ENCODE measurements at regions not wholly inside any gene's neighbourhood (a gene's known extent, or its start where the extent isn't known, plus 50 kb on each side); places are given as distances from the start of the nearest gene placed in this dataset.
"Not testable (repeated sequence)": the region's sequence is repeated elsewhere in the genome, so short reads cannot be mapped to it uniquely, and the experiment has no call there.

DNA sequence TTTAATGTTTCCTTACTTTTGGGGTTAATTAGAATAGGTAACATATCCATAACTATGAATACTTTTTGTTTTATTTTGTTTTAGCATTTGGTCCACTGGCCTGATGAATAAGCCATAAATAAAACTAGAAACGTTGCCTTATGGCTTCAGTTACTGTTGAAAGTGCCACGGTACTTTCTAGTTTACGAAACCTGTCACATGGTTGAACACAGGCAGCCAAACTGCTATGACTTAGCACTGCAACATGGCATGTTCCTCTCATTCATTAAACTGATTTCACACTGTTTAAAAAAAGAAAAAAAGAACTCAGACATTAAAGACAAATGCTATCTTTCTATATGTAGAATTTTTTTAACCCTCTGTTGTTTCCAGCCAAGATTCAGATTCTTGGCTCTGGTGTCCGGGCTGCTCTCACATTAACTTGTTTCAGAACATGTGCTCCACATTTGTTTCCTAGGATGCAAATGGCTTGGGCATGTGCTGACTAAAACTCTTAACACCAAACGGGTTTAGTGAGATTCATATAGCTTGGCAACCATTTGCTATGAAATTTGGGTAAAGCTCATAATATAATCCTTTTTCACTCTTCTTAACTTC lies 323.9 kb upstream of the RND3 start:
- TF ChIP-seq CTCF (IDR thresholded peaks at IDR 0.05; ENCODE audit: low read depth, low read length): no peak

DNA sequence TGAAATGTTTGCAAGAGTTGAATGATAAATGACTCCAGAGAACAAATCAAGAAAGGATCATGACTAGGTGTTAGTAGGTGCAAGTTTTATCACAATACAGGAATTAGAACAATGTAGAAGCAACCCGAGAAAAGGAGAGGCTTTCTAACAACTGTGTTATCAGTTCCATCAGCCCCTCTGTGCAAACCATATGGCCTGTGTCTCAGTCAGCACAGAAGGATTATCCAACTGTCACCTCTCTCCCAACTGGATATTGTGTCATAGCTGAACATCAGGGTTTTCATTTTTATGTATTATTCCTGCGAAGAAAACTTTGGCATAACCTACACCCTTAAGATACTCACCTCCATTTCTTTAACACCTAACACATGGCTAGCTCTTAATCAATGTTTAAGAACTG lies 321.6 kb upstream of the RND3 start:
- no peak for DNase-seq (ENCODE audit: extremely low read depth, low read depth)
- TF ChIP-seq CTCF (IDR thresholded peaks at IDR 0.05; ENCODE audit: low read depth, low read length): no peak

More for the DNA sequence above, 323.9 kb upstream of the RND3 start:
- DNase-seq (ENCODE audit: extremely low read depth, low read depth): no peak

- no peak for TF ChIP-seq CTCF (IDR thresholded peaks at IDR 0.05; ENCODE audit: low read depth, low read length)
- no peak for DNase-seq (ENCODE audit: extremely low read depth, low read depth)
Measured at GRCh38 chr2:150806336-150806735, 318.9 kb upstream of the RND3 start.

- no peak for TF ChIP-seq CTCF (IDR thresholded peaks at IDR 0.05; ENCODE audit: low read depth, low read length)
- DNase-seq (ENCODE audit: extremely low read depth, low read depth): no peak
Measured at GRCh38 chr2:150803689-150804398, 316.4 kb upstream of the RND3 start.

DNA sequence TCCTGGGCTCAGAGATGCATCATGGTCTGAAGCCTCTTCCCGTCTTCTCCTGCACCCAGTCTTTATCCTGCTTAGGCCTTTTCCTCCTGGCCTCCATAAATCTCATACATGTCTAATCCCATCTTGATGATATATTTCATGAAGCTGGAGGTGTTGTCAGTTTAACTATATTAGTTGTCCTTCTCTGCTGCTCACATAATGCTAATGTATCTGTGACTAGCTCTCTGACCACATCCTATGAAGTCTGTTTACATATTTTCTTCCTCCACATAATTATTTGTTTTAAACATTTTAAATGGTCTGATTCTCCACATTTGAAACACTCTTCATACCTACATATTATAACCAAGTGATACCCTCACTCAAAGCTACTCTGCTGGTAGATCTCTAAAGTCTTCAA lies 315.2 kb upstream of the RND3 start:
- DNase-seq (ENCODE audit: extremely low read depth, low read depth): no peak
- TF ChIP-seq CTCF (IDR thresholded peaks at IDR 0.05; ENCODE audit: low read depth, low read length): no peak

DNA sequence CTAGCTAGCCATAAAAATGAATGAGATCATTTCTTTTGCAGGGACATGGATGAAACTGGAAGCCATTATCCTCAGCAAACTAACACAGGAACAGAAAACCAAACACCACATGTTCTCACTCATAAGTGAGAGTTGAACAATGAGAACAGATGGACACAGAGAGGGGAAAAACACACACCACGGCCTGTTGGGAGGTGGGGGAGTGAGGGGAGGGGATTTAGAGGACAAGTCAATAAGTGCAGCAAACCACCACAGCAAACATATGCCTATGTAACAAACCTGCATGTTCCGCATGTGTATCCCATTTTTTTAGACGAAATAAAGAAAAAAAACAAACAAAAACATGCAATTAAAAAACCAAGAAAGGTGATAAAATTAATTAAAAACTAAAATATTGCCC lies 308.8 kb upstream of the RND3 start:
- not testable (repeated sequence) for DNase-seq (ENCODE audit: extremely low read depth, low read depth)

GRCh38 chr2:150792780-150793300 lies 305.4 kb upstream of the RND3 start:
- no peak for DNase-seq (ENCODE audit: extremely low read depth, low read depth)
- TF ChIP-seq CTCF (IDR thresholded peaks at IDR 0.05; ENCODE audit: low read depth, low read length): no peak

All from AG09319 (cell line).